PFSK-1 (cell line): ENCODE measurements at regions not wholly inside any gene's neighbourhood (a gene's known extent, or its start where the extent isn't known, plus 50 kb on each side); places are given as distances from the start of the nearest gene placed in this dataset.

Source experiments
- POLR2AphosphoS5 ChIP-seq: IDR thresholded peaks from 2 replicates; pipeline ENCODE4 v1.6.1; 2012; ENCODE audit warnings: low read depth, mild to moderate bottlenecking, control low read depth, low read length, moderate library complexity
- SIN3A ChIP-seq: IDR thresholded peaks from 2 replicates; pipeline ENCODE4 v1.6.1; 2012; ENCODE audit warnings: mild to moderate bottlenecking, low read length, moderate library complexity, borderline replicate concordance; ENCODE audit not compliant: insufficient read depth

DNA sequence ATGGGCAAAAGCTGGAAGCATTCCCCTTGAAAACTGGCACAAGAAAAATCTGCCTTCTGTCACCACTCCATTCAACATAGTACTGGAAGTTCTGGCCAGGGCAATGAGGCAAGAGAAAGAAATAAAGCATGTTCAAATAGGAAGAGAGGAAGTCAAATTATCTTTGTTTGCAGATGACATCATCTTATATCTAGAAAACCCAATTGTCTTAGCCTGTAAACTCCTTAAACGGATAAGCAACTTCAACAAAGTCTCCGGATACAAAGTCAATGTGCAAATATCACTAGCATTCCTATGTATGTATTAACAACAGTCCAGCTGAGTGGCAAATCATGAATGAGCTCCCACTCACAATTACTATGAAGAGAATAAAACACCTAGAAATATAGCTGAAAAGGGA lies 1579.3 kb downstream of the SUCLG1 start:
- no peak for TF ChIP-seq POLR2AphosphoS5
- no peak for TF ChIP-seq SIN3A
